ENCODE measurements at regions not wholly inside any gene's neighbourhood (a gene's known extent, or its start where the extent isn't known, plus 50 kb on each side); places are given as distances from the start of the nearest gene placed in this dataset.

DNA sequence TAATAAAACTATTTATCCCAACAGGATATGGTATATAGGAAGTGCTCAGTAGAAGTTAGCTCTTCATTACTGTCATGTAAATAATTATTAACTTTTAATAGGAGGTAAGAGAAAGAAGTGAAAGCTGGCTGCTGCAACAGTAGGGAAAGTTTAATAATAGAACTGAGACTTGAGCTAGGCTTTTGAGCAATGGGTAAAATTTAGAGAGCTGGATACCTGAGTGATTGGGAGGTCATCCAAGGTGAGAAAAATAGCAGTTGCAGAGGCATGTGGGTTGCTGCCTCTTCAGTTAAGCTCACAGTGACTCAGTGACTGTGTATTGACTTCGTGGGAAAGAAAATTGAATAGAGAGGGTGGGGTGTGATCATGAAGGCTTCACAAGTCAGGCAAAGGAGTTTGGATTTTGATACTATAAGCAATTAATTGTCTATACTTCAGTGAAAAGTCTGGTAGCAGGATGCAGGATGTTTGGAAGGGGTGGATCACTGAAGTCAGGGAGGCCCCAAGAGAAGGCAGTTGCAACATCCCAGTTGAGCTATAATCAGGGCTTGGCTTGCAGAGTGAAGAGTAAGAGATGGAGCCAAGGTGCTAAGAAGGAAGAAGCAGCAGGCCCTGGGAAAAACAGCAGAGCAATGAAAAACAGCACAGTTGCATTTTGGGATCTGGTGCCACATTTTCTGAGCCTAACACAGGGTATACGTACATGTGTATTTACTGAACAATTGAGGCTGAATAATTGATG lies 172.0 kb upstream of the FRMD6 start:
- intact Hi-C loops (cut with micrococcal nuclease), result no loop called here
- H3K4me1 Mint-ChIP-seq, result no peaks in the 10 kb centered on the region
- TF ChIP-seq CTCF (IDR thresholded peaks at IDR 0.05), result no peak
- CTCF ChIA-PET, result no interaction called here
- no peak overlapping the region for H3K27ac Mint-ChIP-seq
- ATAC-seq (ENCODE audit: low read depth), result no peak
- H3K27me3 Mint-ChIP-seq, result no peaks in the 10 kb centered on the region
- no peaks in the 10 kb centered on the region for H3K9me3 Mint-ChIP-seq
- no peaks in the 10 kb centered on the region for H3K36me3 Mint-ChIP-seq (ENCODE audit: low read depth)
- POLR2A ChIA-PET, result no interaction called here
- DNase-seq, result no peak
- H3K4me3 Mint-ChIP-seq, result no peak overlapping the region

GRCh38 chr14:51481643-51482042 lies 170.1 kb upstream of the FRMD6 start:
- Mint-ChIP-seq H3K27ac (no peak overlapping the region), H3K4me3 (no peak overlapping the region), H3K9me3 (no peaks in the 10 kb centered on the region), H3K27me3 (no peaks in the 10 kb centered on the region), H3K36me3 (ENCODE audit: low read depth) (no peaks in the 10 kb centered on the region), H3K4me1 (no peaks in the 10 kb centered on the region)
- POLR2A ChIA-PET, result no interaction called here
- intact Hi-C loops (cut with micrococcal nuclease), result no loop called here
- CTCF ChIA-PET, result no interaction called here
- no peak for DNase-seq
- no peak for ATAC-seq (ENCODE audit: low read depth)
- TF ChIP-seq CTCF (IDR thresholded peaks at IDR 0.05), result no peak

DNA sequence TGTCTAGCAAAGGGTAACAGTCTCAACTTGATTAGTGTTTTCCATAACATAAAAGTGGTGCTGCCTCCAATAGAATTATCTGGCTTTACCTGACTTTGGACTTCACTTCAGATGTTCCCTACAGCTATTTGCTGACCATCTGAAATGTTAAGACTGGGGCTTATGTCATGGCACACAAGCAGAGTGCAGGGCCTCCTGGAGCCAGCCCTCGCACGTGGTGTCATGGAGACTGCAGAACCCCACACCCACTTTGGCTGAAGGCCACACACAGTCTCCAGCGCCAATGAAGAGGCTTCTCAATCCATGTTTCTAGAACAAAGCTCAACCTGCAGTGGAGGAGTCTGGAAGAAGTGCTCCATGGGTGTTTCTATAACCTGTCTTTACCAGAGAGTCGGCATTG lies 169.6 kb upstream of the FRMD6 start:
- no peaks in the 10 kb centered on the region for H3K9me3 Mint-ChIP-seq
- no peak overlapping the region for H3K27ac Mint-ChIP-seq
- no peaks in the 10 kb centered on the region for H3K27me3 Mint-ChIP-seq
- ATAC-seq (ENCODE audit: low read depth) (no peak), DNase-seq (no peak)
- no peak overlapping the region for H3K4me3 Mint-ChIP-seq
- ChIA-PET POLR2A (no interaction called here), CTCF (no interaction called here)
- intact Hi-C loops (cut with micrococcal nuclease), result no loop called here
- H3K36me3 Mint-ChIP-seq (ENCODE audit: low read depth), result no peaks in the 10 kb centered on the region
- no peaks in the 10 kb centered on the region for H3K4me1 Mint-ChIP-seq
- no peak for TF ChIP-seq CTCF (IDR thresholded peaks at IDR 0.05)

- CTCF ChIA-PET, result no interaction called here
- Mint-ChIP-seq H3K4me3 (no peak overlapping the region), H3K9me3 (no peaks in the 10 kb centered on the region), H3K27me3 (peaks cover 1% of the 10 kb centered on the region), H3K4me1 (no peaks in the 10 kb centered on the region), H3K36me3 (ENCODE audit: low read depth) (no peaks in the 10 kb centered on the region), H3K27ac (no peak overlapping the region)
- ATAC-seq (ENCODE audit: low read depth), result no peak
- POLR2A ChIA-PET, result interaction anchor here (0.6 kb wide), 1 partner anchor 278 kb away, joined by 8 read pairs; no protein-coding TSS in a partner anchor
- intact Hi-C loops (cut with micrococcal nuclease), result no loop called here
- no peak for TF ChIP-seq CTCF (IDR thresholded peaks at IDR 0.05)
- DNase-seq, result no peak
These were observed 167.2 kb upstream of the FRMD6 start for GRCh38 chr14:51484485-51484884.

DNA sequence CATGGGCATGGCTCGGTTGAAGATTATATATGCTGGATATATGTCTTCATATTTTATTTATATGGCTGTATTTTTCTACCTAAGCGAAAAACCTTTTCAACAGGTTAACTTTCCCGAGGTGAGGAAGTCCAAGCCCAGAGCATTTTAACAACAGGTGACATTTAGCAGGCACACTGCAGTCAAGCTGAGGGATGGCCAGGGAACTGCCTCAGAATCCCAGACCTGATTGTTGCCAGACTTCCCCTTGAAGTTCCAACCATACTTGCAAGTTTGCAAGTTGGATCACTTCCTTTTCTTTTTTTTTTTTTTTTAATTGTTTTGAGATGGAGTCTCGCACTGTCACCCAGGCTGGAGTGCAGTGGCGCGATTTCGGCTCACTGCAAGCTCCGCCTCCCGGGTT lies 166.0 kb upstream of the FRMD6 start:
- intact Hi-C loops (cut with micrococcal nuclease), result no loop called here
- no peaks in the 10 kb centered on the region for H3K9me3 Mint-ChIP-seq
- ATAC-seq (ENCODE audit: low read depth), result no peak
- H3K4me3 Mint-ChIP-seq, result no peak overlapping the region
- no peak overlapping the region for H3K27ac Mint-ChIP-seq
- no peak for DNase-seq
- no peaks in the 10 kb centered on the region for H3K36me3 Mint-ChIP-seq (ENCODE audit: low read depth)
- TF ChIP-seq CTCF (IDR thresholded peaks at IDR 0.05), result no peak
- ChIA-PET POLR2A (no interaction called here), CTCF (no interaction called here)
- H3K27me3 Mint-ChIP-seq, result peaks cover 1% of the 10 kb centered on the region
- H3K4me1 Mint-ChIP-seq, result no peaks in the 10 kb centered on the region
